K562 (cell line): ENCODE measurements at regions not wholly inside any gene's neighbourhood (a gene's known extent, or its start where the extent isn't known, plus 50 kb on each side); places are given as distances from the start of the nearest gene placed in this dataset.

Experiments used
- ATAC-seq: fragments of 200-7000 bp; cut with Tn5 transposase; 3 replicates; pipeline ENCODE4 v1.9.1; 2020; ENCODE audit warnings: moderate library complexity
- BruUV-seq: library from RNA; stranded (reverse); fragments of 400-500 nt; replicated peaks from 2 replicates; lab custom pipeline; 2021; lab: Mats Ljungman, UMichigan
- CTCF ChIA-PET: fragments of 300-600 bp; formaldehyde crosslinking; extraction: SDS; loops from one replicate; lab custom pipeline; 2021; ENCODE audit warnings: low intra/inter-chr PET ratio; lab: Yijun Ruan, JAX
- POLR2A ChIA-PET: fragments of 300-600, 350-650 bp; sonication (Branson Sonifier 250); formaldehyde crosslinking; extraction: SDS; loops from one replicate; lab custom pipeline; 2021; ENCODE audit warnings: antibody characterized with exemption, inconsistent platforms; lab: Yijun Ruan, JAX
- DNase-seq, 4 experiments: peaks; one replicate each; pipeline versions ENCODE4 v3.0.0 to v3.0.0-alpha.2; 2011 to 2018; ENCODE audit warnings: low spot score in 3 of 4, mixed read lengths in 3 of 4; ENCODE audit errors: extremely low read depth in 1 of 4
- FAIRE-seq: peaks from 2 replicates; lab custom pipeline; 2011; peaks lifted over from hg19 to GRCh38; lab: Jason Lieb, UNC
- H2AFZ ChIP-seq: 2 replicates; pipeline ENCODE4 v1.6.0; 2011; ENCODE audit warnings: low read depth, low read length, control low read depth, inconsistent platforms
- H3K27ac ChIP-seq: fragments of 200-600 bp; 3 replicates; pipeline ENCODE4 v1.8.0; 2011; ENCODE audit warnings: low read depth, mild to moderate bottlenecking, control low read depth, inconsistent platforms, low read length, moderate library complexity, mixed read lengths; ENCODE audit errors: extremely low read depth
- H3K27me3 ChIP-seq, 2 experiments: fragments of 300-600 bp in 1 of 2; 2 replicates in 1 of 2; 3 replicates in 1 of 2; pipeline versions ENCODE4 v1.6.0 to v1.8.0; 2011; ENCODE audit warnings: inconsistent platforms in 2 of 2, low read length in 2 of 2, mild to moderate bottlenecking in 1 of 2, mixed read lengths in 1 of 2, moderate library complexity in 1 of 2; ENCODE audit not compliant: control insufficient read depth in 2 of 2, insufficient read depth in 2 of 2
- H3K36me3 ChIP-seq: fragments of 300-600 bp; 3 replicates; pipeline ENCODE4 v1.8.0; 2011; ENCODE audit warnings: mild to moderate bottlenecking, low read length, inconsistent platforms; ENCODE audit not compliant: control insufficient read depth, insufficient read depth
- H3K4me1 ChIP-seq, 2 experiments: fragments of 200-600 bp in 1 of 2; replicated peaks in 1 of 2; 2 replicates in 1 of 2; 3 replicates in 1 of 2; pipeline versions ENCODE4 v1.5.1 to v1.8.0; 2011; ENCODE audit warnings: inconsistent platforms in 2 of 2, low read length in 2 of 2, mild to moderate bottlenecking in 1 of 2, mixed read lengths in 1 of 2, moderate library complexity in 1 of 2; ENCODE audit not compliant: control insufficient read depth in 2 of 2, insufficient read depth in 2 of 2
- H3K4me2 ChIP-seq: 2 replicates; pipeline ENCODE4 v1.6.1; 2011; ENCODE audit warnings: low read length, control low read depth, inconsistent platforms, mixed read lengths; ENCODE audit not compliant: insufficient read depth
- H3K4me3 ChIP-seq: fragments of 200-600 bp; sonication (generic), shearing (Covaris generic); 2 replicates; pipeline ENCODE4 v1.5.1; 2016; ENCODE audit warnings: control low read depth, inconsistent platforms
- H3K79me2 ChIP-seq: fragments of 200-600 bp; 3 replicates; pipeline ENCODE4 v1.8.0; 2011; ENCODE audit warnings: low read length, inconsistent platforms; ENCODE audit not compliant: control insufficient read depth, insufficient read depth
- H3K9ac ChIP-seq, 2 experiments: 2 replicates each; pipeline versions ENCODE4 v1.6.0 to v1.6.1; 2011; ENCODE audit warnings: low read depth in 2 of 2, low read length in 2 of 2, control low read depth in 1 of 2, inconsistent platforms in 1 of 2, mild to moderate bottlenecking in 1 of 2, mixed read lengths in 1 of 2; ENCODE audit not compliant: insufficient read depth in 1 of 2
- H3K9me1 ChIP-seq: one replicate; pipeline ENCODE4 v1.6.0; 2011; ENCODE audit warnings: inconsistent platforms, mild to moderate bottlenecking, low read length, moderate library complexity; ENCODE audit not compliant: control insufficient read depth, insufficient read depth
- H3K9me3 ChIP-seq: replicated peaks from 2 replicates; pipeline ENCODE4 v1.5.1; 2011; ENCODE audit warnings: low read depth, low read length, inconsistent platforms; ENCODE audit not compliant: control insufficient read depth, insufficient read depth
- H4K20me1 ChIP-seq: replicated peaks from 2 replicates; pipeline ENCODE4 v1.6.1; 2011; ENCODE audit warnings: low read length, inconsistent platforms, mixed read lengths; ENCODE audit not compliant: control insufficient read depth, insufficient read depth
- ARNT ChIP-seq, 2 experiments: fragments of 450-650 bp; IDR thresholded peaks; 2 replicates each; pipeline ENCODE4 v1.6.1; 2016; ENCODE audit warnings: mild to moderate bottlenecking in 1 of 2
- CTBP1 ChIP-seq: fragments of 450-650 bp; IDR thresholded peaks from 2 replicates; pipeline ENCODE4 v1.6.1; 2016; ENCODE audit warnings: borderline replicate concordance
- HMGN3 ChIP-seq: IDR thresholded peaks from 2 replicates; pipeline ENCODE4 v1.6.1; 2011; ENCODE audit warnings: borderline replicate concordance, low read depth, mild to moderate bottlenecking, mixed read lengths, low read length; ENCODE audit not compliant: insufficient read length; ENCODE audit errors: extremely low read depth
- MGA ChIP-seq: fragments of 450-650 bp; IDR thresholded peaks from 2 replicates; pipeline ENCODE4 v1.6.1; 2016; ENCODE audit warnings: mild to moderate bottlenecking, moderate library complexity
- MIER1 ChIP-seq: fragments of 450-650 bp; IDR thresholded peaks from 2 replicates; pipeline ENCODE4 v1.6.1; 2016; ENCODE audit warnings: antibody characterized with exemption, mild to moderate bottlenecking, low read depth
- STAG1 ChIP-seq: sonication (generic); formaldehyde crosslinking; IDR thresholded peaks from 2 replicates; pipeline ENCODE4 v1.5.0; 2020; ENCODE audit warnings: missing genetic modification reagents, borderline replicate concordance
- WGBS: fragments of 100-300 bp; shearing (Covaris generic); methylation state at CpG from one replicate; pipeline ENCODE4 v1.1.6; 2016; ENCODE audit warnings: low coverage, mixed read lengths; ENCODE audit not compliant: insufficient coverage; ENCODE audit errors: missing lambda C conversion rate; 5-methylcytosine and 5-hydroxymethylcytosine counted together
- in situ Hi-C: fragments of 300-500 bp; cut with MboI; formaldehyde crosslinking; loops from 4 replicates; pipeline ENCODE4 v1.15.0; 2018; ENCODE audit warnings: inconsistent platforms, mixed read lengths
- intact Hi-C: fragments of 100-400 bp; cut with micrococcal nuclease; formaldehyde crosslinking; loops from 2 replicates; pipeline ENCODE4 v1.14.2; 2022
- TF ChIP-seq, protein P1 (sequence below): fragments of 450-650 bp; IDR thresholded peaks from 2 replicates; pipeline ENCODE4 v1.6.1; 2017; ENCODE audit warnings: mild to moderate bottlenecking, moderate library complexity

DNA sequence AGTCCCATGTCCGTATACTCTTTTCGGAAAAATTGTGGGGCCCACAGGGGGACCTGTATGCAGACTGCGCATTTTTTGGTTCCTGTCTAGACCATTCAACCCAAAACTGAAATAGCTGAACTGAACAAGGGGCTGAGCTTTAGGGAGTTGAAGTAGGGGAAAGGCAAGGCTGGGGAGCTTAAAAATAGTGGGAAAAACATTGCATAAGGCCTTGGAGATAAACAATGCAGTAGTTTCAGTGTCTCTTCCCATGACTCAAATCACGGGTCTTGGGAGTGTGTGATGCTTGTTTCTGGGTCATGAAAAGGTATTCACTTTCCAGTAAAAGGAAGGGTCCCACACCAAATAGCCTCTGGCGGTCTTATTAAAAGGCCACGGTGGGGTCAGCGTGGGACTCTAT, 402.8 kb upstream of the SALL1 start:
- in situ Hi-C loops (no loop called here), intact Hi-C loops (no loop called here)
- Histone ChIP-seq H3K36me3 (no peaks in the 10 kb centered on the region), H3K79me2 (no peaks in the 10 kb centered on the region), H3K4me3 (no peak overlapping the region), H4K20me1 (no peaks in the 10 kb centered on the region), H2AFZ (no peak overlapping the region), H3K9ac (no peak overlapping the region), H3K27me3 (no peaks in the 10 kb centered on the region), H3K4me2 (no peak overlapping the region), H3K27ac (no peak overlapping the region), H3K9me1 (no peaks in the 10 kb centered on the region), H3K9me3 (no peaks in the 10 kb centered on the region), H3K4me1 (no peaks in the 10 kb centered on the region)
- POLR2A ChIA-PET = no interaction called here
- FAIRE-seq (no peak), ATAC-seq (no peak), DNase-seq (no peak)
- CTCF ChIA-PET = no interaction called here
- under 1% methylated on average over 7 of the region's 7 CpGs for WGBS
- TF ChIP-seq MGA = no peak
- TF ChIP-seq HMGN3 = no peak
- TF ChIP-seq MIER1 = no peak
- TF ChIP-seq, protein P1, sequence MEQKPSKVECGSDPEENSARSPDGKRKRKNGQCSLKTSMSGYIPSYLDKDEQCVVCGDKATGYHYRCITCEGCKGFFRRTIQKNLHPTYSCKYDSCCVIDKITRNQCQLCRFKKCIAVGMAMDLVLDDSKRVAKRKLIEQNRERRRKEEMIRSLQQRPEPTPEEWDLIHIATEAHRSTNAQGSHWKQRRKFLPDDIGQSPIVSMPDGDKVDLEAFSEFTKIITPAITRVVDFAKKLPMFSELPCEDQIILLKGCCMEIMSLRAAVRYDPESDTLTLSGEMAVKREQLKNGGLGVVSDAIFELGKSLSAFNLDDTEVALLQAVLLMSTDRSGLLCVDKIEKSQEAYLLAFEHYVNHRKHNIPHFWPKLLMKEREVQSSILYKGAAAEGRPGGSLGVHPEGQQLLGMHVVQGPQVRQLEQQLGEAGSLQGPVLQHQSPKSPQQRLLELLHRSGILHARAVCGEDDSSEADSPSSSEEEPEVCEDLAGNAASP = no peak
- TF ChIP-seq ARNT (IDR thresholded peaks at IDR 0.05) = no peak
- no peak for TF ChIP-seq STAG1
- no peak for TF ChIP-seq CTBP1
- BruUV-seq = no TSS peak
